ENCODE measurements at regions not wholly inside any gene's neighbourhood (a gene's known extent, or its start where the extent isn't known, plus 50 kb on each side); places are given as distances from the start of the nearest gene placed in this dataset.
"Not testable (repeated sequence)": the region's sequence is repeated elsewhere in the genome, so short reads cannot be mapped to it uniquely, and the experiment has no call there.

GRCh38 chr5:92711956-92712355 lies 869.1 kb downstream of the NR2F1-AS1 start:
- WGBS, 2 donors (ENCODE audit: low coverage in 1 of 2): 60 to 73% methylated on average over 4 of the region's 4 CpGs
- Histone ChIP-seq H3K9me3 (no peaks in the 10 kb centered on the region), H3K27me3 (no peaks in the 10 kb centered on the region), H3K27ac (no peak overlapping the region), H3K4me1 (no peaks in the 10 kb centered on the region), H3K36me3 (no peaks in the 10 kb centered on the region), H3K4me3 (no peak overlapping the region)
- TF ChIP-seq EP300 (IDR thresholded peaks at IDR 0.05) (no peak), POLR2A (IDR thresholded peaks at IDR 0.05) (no peak), CTCF (IDR thresholded peaks at IDR 0.05) (no peak), POLR2AphosphoS5 (IDR thresholded peaks at IDR 0.05) (no peak)
- no peak for ATAC-seq

- Histone ChIP-seq H3K27me3 (no peaks in the 10 kb centered on the region), H3K4me3 (no peak overlapping the region), H3K27ac (no peak overlapping the region), H3K9me3 (no peaks in the 10 kb centered on the region), H3K4me1 (no peaks in the 10 kb centered on the region), H3K36me3 (no peaks in the 10 kb centered on the region)
- no peak for ATAC-seq
- TF ChIP-seq POLR2AphosphoS5 (IDR thresholded peaks at IDR 0.05) (no peak), CTCF (IDR thresholded peaks at IDR 0.05) (no peak), EP300 (IDR thresholded peaks at IDR 0.05) (no peak), POLR2A (IDR thresholded peaks at IDR 0.05) (no peak)
Measured at GRCh38 chr5:92704590-92704989, 876.4 kb downstream of the NR2F1-AS1 start.

- H3K4me3 ChIP-seq: no peak overlapping the region
- H3K4me1 ChIP-seq: no peaks in the 10 kb centered on the region
- no peaks in the 10 kb centered on the region for H3K9me3 ChIP-seq
- ATAC-seq: no peak
- TF ChIP-seq EP300 (IDR thresholded peaks at IDR 0.05): no peak
- H3K27me3 ChIP-seq: no peaks in the 10 kb centered on the region
- no peak overlapping the region for H3K27ac ChIP-seq
- 63 to 100% methylated on average over 1 of the region's 1 CpG for WGBS, 2 donors (ENCODE audit: low coverage in 1 of 2)
- H3K36me3 ChIP-seq: no peaks in the 10 kb centered on the region
Measured at GRCh38 chr5:92703976-92704375, 877.0 kb downstream of the NR2F1-AS1 start.

- no peaks in the 10 kb centered on the region for H3K4me1 ChIP-seq
- WGBS, 2 donors (ENCODE audit: low coverage in 1 of 2): 58 to 67% methylated on average over 5 of the region's 5 CpGs
- no peak for ATAC-seq
- H3K27ac ChIP-seq: no peak overlapping the region
- no peaks in the 10 kb centered on the region for H3K9me3 ChIP-seq
- no peaks in the 10 kb centered on the region for H3K27me3 ChIP-seq
- no peak for TF ChIP-seq POLR2A (IDR thresholded peaks at IDR 0.05)
- no peak for TF ChIP-seq CTCF (IDR thresholded peaks at IDR 0.05)
- no peak for TF ChIP-seq EP300 (IDR thresholded peaks at IDR 0.05)
- TF ChIP-seq POLR2AphosphoS5 (IDR thresholded peaks at IDR 0.05): no peak
- no peak overlapping the region for H3K4me3 ChIP-seq
- H3K36me3 ChIP-seq: no peaks in the 10 kb centered on the region
Measured at GRCh38 chr5:92695123-92696003, 885.7 kb downstream of the NR2F1-AS1 start.

- ATAC-seq: no peak
- no peaks in the 10 kb centered on the region for H3K9me3 ChIP-seq
- 61 to 81% methylated on average over 2 of the region's 2 CpGs for WGBS, 2 donors (ENCODE audit: low coverage in 1 of 2)
- H3K27me3 ChIP-seq: no peaks in the 10 kb centered on the region
- H3K27ac ChIP-seq: no peak overlapping the region
- TF ChIP-seq CTCF (IDR thresholded peaks at IDR 0.05) (no peak), POLR2A (IDR thresholded peaks at IDR 0.05) (no peak), POLR2AphosphoS5 (IDR thresholded peaks at IDR 0.05) (no peak), EP300 (IDR thresholded peaks at IDR 0.05) (no peak)
- H3K4me1 ChIP-seq: no peaks in the 10 kb centered on the region
- H3K36me3 ChIP-seq: no peaks in the 10 kb centered on the region
- no peak overlapping the region for H3K4me3 ChIP-seq
Measured at GRCh38 chr5:92694067-92694466, 887.0 kb downstream of the NR2F1-AS1 start.

- 88 to 91% methylated on average over 5 of the region's 5 CpGs for WGBS, 2 donors (ENCODE audit: low coverage in 1 of 2)
- not testable (repeated sequence) for H3K4me1 ChIP-seq, ATAC-seq, H3K4me3 ChIP-seq, H3K36me3 ChIP-seq, H3K27me3 ChIP-seq, H3K27ac ChIP-seq, H3K9me3 ChIP-seq
Measured at GRCh38 chr5:92691955-92692354, 889.1 kb downstream of the NR2F1-AS1 start.
